ENCODE measurements at regions not wholly inside any gene's neighbourhood (a gene's known extent, or its start where the extent isn't known, plus 50 kb on each side); places are given as distances from the start of the nearest gene placed in this dataset.
"Not testable (repeated sequence)": the region's sequence is repeated elsewhere in the genome, so short reads cannot be mapped to it uniquely, and the experiment has no call there.

GRCh38 chr14:23694949-23695663 is 58.9 kb downstream of the DHRS2 start:
- no peak for DNase-seq

- DNase-seq, result no peak
These were observed 59.5 kb downstream of the DHRS2 start for GRCh38 chr14:23695664-23695999.

- DNase-seq, result no peak
These were observed 60.6 kb downstream of the DHRS2 start for GRCh38 chr14:23696701-23697239.

DNA sequence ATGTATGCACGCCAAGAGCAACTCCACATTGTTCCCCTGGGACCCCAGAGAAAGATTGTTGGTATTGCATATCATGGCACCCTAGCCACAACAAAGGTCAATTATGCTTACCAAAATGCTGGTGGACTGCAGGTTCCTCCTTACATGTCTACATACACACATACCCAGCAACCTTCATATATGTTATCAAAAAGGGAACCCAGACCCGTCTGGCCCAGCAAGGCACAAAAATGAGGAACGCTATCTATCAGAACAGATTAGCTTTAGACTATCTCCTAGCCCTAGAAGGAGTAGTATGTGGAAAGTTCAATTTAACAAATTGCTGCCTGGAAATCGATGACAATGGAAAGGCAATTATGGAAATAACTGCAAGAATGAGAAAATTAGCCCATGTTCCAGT is 61.5 kb downstream of the DHRS2 start:
- DNase-seq, result no peak

DNA sequence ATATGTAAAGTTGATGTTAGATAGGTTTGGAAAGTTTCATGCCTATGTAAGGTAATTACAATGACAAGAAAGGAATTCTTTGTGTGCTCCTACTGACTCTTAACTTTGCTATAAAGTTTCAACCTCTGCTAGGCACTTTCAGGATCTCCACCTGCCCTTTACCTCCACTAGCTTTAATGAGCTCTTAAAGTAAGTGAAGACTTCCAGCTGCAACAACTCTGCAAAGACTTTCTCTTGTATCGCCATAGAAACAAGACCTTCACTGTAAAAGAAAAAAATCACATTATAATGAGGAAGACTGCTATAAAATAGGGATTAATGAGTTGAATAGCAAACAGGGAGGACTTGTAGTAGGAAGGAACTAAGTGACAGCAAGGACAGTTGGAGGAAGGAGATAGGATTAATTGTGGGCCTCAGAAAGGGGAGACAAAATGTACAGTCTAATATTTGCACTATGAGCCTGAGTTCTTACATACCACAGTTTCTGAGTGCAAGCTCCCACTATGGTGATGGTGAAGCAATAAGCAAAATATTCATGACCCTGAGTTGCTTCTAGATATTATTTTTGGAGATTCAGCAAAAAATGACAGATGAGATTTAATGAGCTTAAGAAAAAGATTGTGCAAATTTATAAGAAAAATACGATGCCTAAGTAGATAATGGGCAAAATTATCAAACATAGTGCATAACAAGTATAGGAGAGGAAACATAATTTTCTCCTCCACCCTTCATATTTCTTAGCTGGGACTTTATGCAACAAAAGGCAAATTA is 66.7 kb downstream of the DHRS2 start:
- DNase-seq, result no peak

DNA sequence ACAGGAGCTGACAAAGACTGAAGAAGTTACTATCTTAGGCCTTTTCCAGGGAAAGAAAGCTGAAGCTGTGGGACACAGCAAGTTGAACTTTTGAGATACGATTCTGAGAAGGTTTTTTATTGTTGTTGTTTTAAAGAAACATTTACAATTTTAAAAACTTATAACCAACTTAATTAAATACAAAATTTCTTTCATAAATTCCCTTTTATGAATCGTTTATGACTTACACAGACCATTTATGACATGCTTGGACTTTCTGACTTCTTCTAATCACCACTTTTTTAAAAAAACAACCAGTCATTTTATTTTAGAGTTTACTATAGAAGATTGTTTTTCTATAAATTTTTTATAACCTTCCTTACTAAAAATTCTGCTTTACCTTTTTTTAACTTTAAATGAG is 68.7 kb downstream of the DHRS2 start:
- DNase-seq, result no peak

GRCh38 chr14:23707415-23707814 is 71.3 kb downstream of the DHRS2 start:
- DNase-seq, result no peak

DNA sequence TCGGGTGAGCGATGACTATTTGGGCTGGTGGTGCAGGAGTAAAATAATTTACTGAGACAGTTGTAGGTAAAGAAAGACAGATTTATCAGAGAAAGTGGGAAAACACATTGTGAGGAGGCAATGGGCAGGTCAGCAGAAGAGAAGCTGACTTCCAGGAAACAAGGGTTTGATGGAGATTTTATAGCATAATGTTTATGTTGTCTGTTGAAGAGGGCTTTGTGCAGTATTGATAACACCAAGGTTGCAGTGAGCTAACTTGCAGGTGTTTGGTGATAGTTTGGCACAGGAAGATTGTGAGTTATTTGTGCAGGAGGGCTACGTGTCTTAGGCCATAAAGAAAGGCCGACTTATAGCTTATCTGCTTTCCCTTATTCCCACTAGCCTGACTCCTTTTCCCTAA is 72.2 kb downstream of the DHRS2 start:
- DNase-seq, result no peak

DNA sequence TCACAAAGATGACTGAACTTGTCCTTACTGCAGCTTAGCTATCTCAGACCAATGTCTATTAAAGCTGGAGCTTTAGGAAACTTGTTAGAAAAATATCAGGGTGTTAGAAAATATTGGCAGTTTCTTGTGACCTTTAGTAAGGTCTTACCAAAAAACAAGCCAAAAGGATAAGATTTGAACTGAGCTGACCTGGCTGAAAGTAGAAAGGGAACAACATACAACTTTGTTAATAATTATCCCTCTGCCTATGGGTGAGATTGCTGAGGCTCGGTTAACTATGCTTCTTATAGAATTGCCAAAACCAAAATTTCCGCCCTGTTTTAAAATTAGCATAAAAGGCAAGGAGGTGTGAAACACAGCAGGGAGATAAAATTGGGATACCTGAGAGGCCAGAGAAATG is 73.8 kb downstream of the DHRS2 start:
- DNase-seq, result no peak

DNA sequence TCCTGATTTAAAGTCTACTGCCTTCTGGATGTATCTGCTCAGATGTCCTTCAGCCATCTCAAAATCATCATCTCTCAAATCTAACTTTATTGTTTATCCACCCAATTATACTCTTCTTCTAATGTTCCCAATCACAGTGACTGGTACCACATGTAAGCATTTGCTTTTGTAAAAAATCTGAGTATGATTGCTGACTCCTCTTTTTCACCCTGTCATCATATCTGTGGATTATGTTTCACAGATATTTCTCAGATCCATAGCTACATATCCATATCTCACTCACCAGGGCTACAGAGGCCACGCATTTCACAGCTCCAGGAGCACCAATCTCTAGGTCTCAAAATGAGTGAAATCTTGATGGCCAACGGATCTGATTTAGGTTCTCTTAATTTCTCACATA is 76.1 kb downstream of the DHRS2 start:
- DNase-seq, result no peak

GRCh38 chr14:23719225-23719985 is 83.2 kb downstream of the DHRS2 start:
- DNase-seq, result no peak

DNA sequence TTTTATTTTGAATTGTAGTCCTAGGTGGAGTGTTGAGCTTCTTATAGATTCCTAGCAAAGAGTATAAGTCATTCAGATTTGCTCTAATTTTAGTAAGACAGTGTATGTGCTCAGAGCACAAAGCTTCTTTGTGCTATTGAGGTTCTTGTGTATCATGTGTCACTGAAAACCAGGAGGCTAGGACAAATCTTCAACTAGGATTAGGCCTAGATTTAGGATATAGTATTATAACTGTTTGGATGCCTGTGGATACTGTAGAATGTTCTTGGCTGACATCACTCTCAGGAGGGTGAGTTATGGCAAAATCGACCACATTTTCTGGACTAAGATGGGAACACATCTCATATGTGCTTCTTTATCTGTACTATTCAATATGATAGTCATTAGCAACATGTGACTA is 86.5 kb downstream of the DHRS2 start:
- no peak for DNase-seq

- no peak for DNase-seq
These were observed 87.7 kb downstream of the DHRS2 start for GRCh38 chr14:23723911-23724310.

DNA sequence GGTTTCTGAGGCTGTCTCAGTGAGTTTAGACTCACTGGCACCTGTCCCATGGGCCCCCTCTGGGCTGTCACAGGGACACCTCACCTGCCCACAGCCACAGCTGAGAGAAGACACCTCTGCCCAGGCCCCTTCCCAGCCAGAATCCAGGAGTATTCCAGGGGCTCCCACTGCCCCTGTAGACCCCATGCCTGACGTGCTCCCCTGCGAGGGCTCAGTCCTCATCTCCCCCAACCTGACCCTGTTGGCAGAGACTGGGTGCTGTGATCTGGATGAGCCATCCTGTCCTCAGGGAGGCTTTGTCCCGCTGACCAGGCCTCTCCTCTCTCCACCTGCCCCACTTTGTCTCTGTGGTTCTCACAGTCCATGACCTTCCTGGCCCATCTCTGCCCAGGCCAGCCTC is 89.4 kb downstream of the DHRS2 start:
- no peak for DNase-seq

DNA sequence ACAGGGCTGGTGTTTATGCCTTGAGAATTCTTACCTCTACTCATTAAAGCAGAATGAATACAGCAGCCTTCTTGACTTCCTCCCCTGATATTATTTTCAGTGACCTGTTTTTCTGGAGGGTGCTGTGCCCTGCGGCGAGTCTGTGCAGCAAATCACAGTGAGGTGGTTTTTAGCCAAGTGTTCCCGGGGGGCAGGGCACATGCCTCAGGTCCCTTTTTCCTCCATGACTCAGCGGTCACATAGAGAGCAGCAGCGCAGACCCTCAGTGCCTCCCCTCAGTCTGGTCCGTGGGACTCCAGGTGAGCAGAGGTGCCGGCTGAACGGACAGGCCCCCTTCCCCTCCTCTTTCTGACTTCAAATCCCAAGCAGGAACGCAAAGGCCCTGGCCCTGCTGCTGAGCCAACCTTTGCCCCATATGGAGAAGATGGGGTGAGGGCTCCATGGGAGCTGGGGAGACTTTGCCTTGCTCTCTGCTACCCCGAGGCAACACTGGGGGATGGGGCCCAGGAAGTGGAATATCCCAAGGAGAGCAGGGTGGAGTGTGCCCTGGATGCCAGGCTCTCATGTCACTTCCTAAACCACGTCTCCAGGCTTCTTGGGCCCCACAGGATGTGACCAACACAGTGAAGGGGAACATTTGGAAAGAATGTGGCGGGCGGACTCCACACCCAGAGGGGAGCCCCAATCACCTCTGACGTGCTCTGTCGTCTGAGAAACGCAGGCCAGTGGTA is 90.0 kb downstream of the DHRS2 start:
- no peak for DNase-seq

GRCh38 chr14:23727566-23728335 is 91.6 kb downstream of the DHRS2 start:
- DNase-seq, result no peak

- DNase-seq, result no peak
These were observed 92.6 kb downstream of the DHRS2 start for GRCh38 chr14:23728791-23729190.

GRCh38 chr14:23729720-23730387 is 93.7 kb downstream of the DHRS2 start:
- DNase-seq, result no peak

- no peak for DNase-seq
These were observed 99.2 kb downstream of the DHRS2 start for GRCh38 chr14:23735394-23735793.

- DNase-seq, result not testable (repeated sequence)
These were observed 108.2 kb downstream of the DHRS2 start for GRCh38 chr14:23744368-23744767.

DNA sequence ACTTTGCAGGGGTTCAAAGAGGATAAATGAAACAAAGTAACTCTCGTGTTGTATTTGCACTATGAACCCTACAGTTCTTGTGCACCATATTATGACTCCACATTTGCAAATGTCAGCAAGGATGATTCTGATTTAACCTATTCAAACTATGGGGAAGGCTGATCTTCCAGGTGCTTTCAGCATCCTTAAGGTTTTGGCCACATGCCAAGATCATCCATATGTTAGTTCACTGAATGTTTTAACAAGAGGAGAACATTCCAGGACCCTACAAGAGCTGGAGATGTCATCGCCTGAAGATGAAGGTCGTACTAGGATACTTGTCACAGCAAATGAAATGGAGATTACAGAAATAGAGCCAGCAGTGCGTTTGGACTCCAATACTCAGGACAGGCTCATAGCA is 114.2 kb downstream of the DHRS2 start:
- DNase-seq, result no peak

DNA sequence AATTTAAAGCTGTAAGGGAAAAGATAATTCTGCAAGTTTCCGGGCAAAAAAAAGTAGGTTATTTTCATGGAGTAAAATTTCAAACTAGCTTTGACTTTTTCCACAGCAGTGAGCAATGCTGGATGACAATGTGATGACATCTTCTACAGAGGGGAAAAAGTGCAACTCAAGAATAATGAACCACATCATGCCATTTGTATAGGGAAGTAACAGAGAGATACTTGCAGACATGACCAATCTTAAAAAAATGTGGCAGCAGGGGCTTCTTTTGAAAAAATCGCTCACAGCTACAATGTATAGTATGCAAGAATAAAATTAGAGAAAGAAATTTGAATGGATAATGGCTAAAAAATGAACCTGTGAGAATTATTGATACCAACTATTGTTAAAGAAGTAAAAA is 115.5 kb downstream of the DHRS2 start:
- no peak for DNase-seq

All from NCI-H2029 (cell line).